ENCODE measurements at regions not wholly inside any gene's neighbourhood (a gene's known extent, or its start where the extent isn't known, plus 50 kb on each side); places are given as distances from the start of the nearest gene placed in this dataset.
"Not testable (repeated sequence)": the region's sequence is repeated elsewhere in the genome, so short reads cannot be mapped to it uniquely, and the experiment has no call there.

- H3K4me1 ChIP-seq (ENCODE audit: insufficient read depth, low read length), result no peaks in the 10 kb centered on the region
- no peaks in the 10 kb centered on the region for H3K36me3 Mint-ChIP-seq
- no peaks in the 10 kb centered on the region for H3K27me3 ChIP-seq (ENCODE audit: insufficient read depth, low read length, poor library complexity, severe bottlenecking)
- no peak overlapping the region for H3K27ac ChIP-seq (ENCODE audit: low read depth, low read length)
- no peak overlapping the region for H3K4me3 Mint-ChIP-seq
- H3K4me1 Mint-ChIP-seq, result no peaks in the 10 kb centered on the region
- ChIA-PET POLR2A (no interaction called here), CTCF (no interaction called here)
- DNase-seq, result no peak
- no peaks in the 10 kb centered on the region for H3K36me3 ChIP-seq (ENCODE audit: insufficient read depth, low read length)
- no peaks in the 10 kb centered on the region for H3K27me3 Mint-ChIP-seq
- no peak overlapping the region for H3K4me3 ChIP-seq (ENCODE audit: low read length)
- peaks cover 5 to 22% (median 14%) of the 10 kb centered on the region in 5 donors for H3K9me3 Mint-ChIP-seq
- no peaks in the 10 kb centered on the region for H3K9me3 ChIP-seq (ENCODE audit: low read length)
- no peak overlapping the region for H3K27ac Mint-ChIP-seq
These were observed 854.3 kb downstream of the BRINP3 start for GRCh38 chr1:189623336-189623735.

GRCh38 chr1:189627427-189627826 is 850.2 kb downstream of the BRINP3 start:
- no peak overlapping the region for H3K4me3 Mint-ChIP-seq
- H3K36me3 Mint-ChIP-seq, result no peaks in the 10 kb centered on the region
- Histone ChIP-seq H3K27me3 (ENCODE audit: insufficient read depth, low read length, poor library complexity, severe bottlenecking) (no peaks in the 10 kb centered on the region), H3K4me1 (ENCODE audit: insufficient read depth, low read length) (no peaks in the 10 kb centered on the region), H3K36me3 (ENCODE audit: insufficient read depth, low read length) (no peaks in the 10 kb centered on the region), H3K27ac (ENCODE audit: low read depth, low read length) (no peak overlapping the region), H3K4me3 (ENCODE audit: low read length) (no peak overlapping the region), H3K9me3 (ENCODE audit: low read length) (no peaks in the 10 kb centered on the region)
- ChIA-PET POLR2A (no interaction called here), CTCF (no interaction called here)
- no peak overlapping the region for H3K27ac Mint-ChIP-seq
- no peaks in the 10 kb centered on the region for H3K4me1 Mint-ChIP-seq
- no peaks in the 10 kb centered on the region for H3K27me3 Mint-ChIP-seq
- H3K9me3 Mint-ChIP-seq, result peaks cover 7 to 34% (median 13%) of the 10 kb centered on the region in 5 donors
- no peak for DNase-seq

DNA sequence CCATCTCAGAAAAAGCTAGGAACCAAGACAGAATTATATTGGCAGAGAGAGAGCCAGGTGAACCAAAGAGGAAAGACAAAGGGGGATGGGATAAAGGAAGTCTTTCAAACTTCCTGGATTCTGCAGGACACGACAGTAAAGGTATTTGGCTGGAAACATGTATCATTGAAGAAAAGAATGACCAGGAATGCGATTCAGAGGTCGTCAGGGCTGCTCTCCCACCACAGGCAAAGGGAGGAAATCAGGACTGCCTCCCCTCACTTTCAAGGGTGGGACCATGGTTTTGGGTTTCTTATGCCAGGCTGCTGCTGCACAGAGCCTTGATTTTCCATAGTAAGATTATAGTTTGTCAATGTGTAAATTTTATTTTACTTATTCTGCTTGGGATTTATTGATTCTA is 848.8 kb downstream of the BRINP3 start:
- Histone ChIP-seq H3K4me3 (ENCODE audit: low read length) (no peak overlapping the region), H3K27me3 (ENCODE audit: insufficient read depth, low read length, poor library complexity, severe bottlenecking) (no peaks in the 10 kb centered on the region), H3K36me3 (ENCODE audit: insufficient read depth, low read length) (no peaks in the 10 kb centered on the region), H3K27ac (ENCODE audit: low read depth, low read length) (no peak overlapping the region), H3K9me3 (ENCODE audit: low read length) (no peaks in the 10 kb centered on the region), H3K4me1 (ENCODE audit: insufficient read depth, low read length) (no peaks in the 10 kb centered on the region)
- Mint-ChIP-seq H3K27ac (no peak overlapping the region), H3K27me3 (no peaks in the 10 kb centered on the region), H3K4me3 (no peak overlapping the region), H3K4me1 (no peaks in the 10 kb centered on the region), H3K9me3 (peaks cover 6 to 42% (median 10%) of the 10 kb centered on the region in 5 donors), H3K36me3 (no peaks in the 10 kb centered on the region)
- no peak for DNase-seq
- ChIA-PET CTCF (no interaction called here), POLR2A (no interaction called here)

- Histone ChIP-seq H3K27ac (ENCODE audit: low read depth, low read length) (no peak overlapping the region), H3K36me3 (ENCODE audit: insufficient read depth, low read length) (no peaks in the 10 kb centered on the region), H3K4me3 (ENCODE audit: low read length) (no peak overlapping the region), H3K27me3 (ENCODE audit: insufficient read depth, low read length, poor library complexity, severe bottlenecking) (no peaks in the 10 kb centered on the region), H3K4me1 (ENCODE audit: insufficient read depth, low read length) (no peaks in the 10 kb centered on the region), H3K9me3 (ENCODE audit: low read length) (no peaks in the 10 kb centered on the region)
- ChIA-PET POLR2A (no interaction called here), CTCF (no interaction called here)
- Mint-ChIP-seq H3K4me3 (no peak overlapping the region), H3K27ac (no peak overlapping the region), H3K27me3 (no peaks in the 10 kb centered on the region), H3K4me1 (no peaks in the 10 kb centered on the region), H3K36me3 (no peaks in the 10 kb centered on the region), H3K9me3 (peaks cover 3 to 27% (median 4%) of the 10 kb centered on the region in 5 donors)
- no peak for DNase-seq
These were observed 844.0 kb downstream of the BRINP3 start for GRCh38 chr1:189633658-189634057.

DNA sequence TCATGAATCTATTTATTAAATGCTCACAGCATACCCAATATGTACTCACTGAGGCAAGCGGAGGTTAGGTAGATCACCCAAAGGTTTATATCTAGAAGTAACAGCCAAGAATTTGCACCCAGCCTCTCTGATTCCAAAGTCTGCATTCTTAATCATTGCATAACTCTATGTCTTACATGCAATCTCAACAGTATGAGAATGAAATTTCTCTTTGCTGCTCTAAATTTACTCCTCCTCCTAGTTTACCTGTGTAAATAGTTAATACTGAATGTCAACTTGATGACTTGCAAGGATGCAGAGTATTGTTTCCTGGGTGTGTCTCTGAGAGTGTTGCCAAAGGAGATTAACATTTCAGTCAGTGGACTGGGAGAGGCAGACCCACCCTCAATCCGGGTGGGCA is 840.6 kb downstream of the BRINP3 start:
- POLR2A ChIA-PET, result no interaction called here
- Mint-ChIP-seq H3K4me1 (no peaks in the 10 kb centered on the region), H3K27me3 (no peaks in the 10 kb centered on the region), H3K4me3 (no peak overlapping the region), H3K27ac (no peak overlapping the region), H3K36me3 (no peaks in the 10 kb centered on the region), H3K9me3 (peaks cover 0 to 21% (median 3%) of the 10 kb centered on the region in 5 donors)
- no peak overlapping the region for H3K4me3 ChIP-seq (ENCODE audit: low read length)
- CTCF ChIA-PET, result no interaction called here
- no peaks in the 10 kb centered on the region for H3K4me1 ChIP-seq (ENCODE audit: insufficient read depth, low read length)
- no peak for DNase-seq
- H3K36me3 ChIP-seq (ENCODE audit: insufficient read depth, low read length), result no peaks in the 10 kb centered on the region
- H3K9me3 ChIP-seq (ENCODE audit: low read length), result no peaks in the 10 kb centered on the region
- H3K27me3 ChIP-seq (ENCODE audit: insufficient read depth, low read length, poor library complexity, severe bottlenecking), result no peaks in the 10 kb centered on the region
- no peak overlapping the region for H3K27ac ChIP-seq (ENCODE audit: low read depth, low read length)

- H3K27ac ChIP-seq (ENCODE audit: low read depth, low read length); H3K4me1 Mint-ChIP-seq; H3K4me3 ChIP-seq (ENCODE audit: low read length); H3K4me3 Mint-ChIP-seq; H3K36me3 ChIP-seq (ENCODE audit: insufficient read depth, low read length); POLR2A ChIA-PET; H3K4me1 ChIP-seq (ENCODE audit: insufficient read depth, low read length); H3K36me3 Mint-ChIP-seq; DNase-seq; H3K27me3 Mint-ChIP-seq; H3K9me3 ChIP-seq (ENCODE audit: low read length); H3K27me3 ChIP-seq (ENCODE audit: insufficient read depth, low read length, poor library complexity, severe bottlenecking): not testable (repeated sequence)
- CTCF ChIA-PET, result interaction anchor here (1.3 kb wide), 1 partner anchor 11 kb away, joined by 3 read pairs; no protein-coding TSS in a partner anchor
- H3K27ac Mint-ChIP-seq, result peak overlapping the region in 1 of 8 donors; percentile 35
- peaks cover 0 to 27% (median 2%) of the 10 kb centered on the region in 5 donors for H3K9me3 Mint-ChIP-seq
These were observed 833.5 kb downstream of the BRINP3 start for GRCh38 chr1:189644156-189644555.

- DNase-seq, result no peak
- H3K4me1 ChIP-seq (ENCODE audit: insufficient read depth, low read length), result no peaks in the 10 kb centered on the region
- Mint-ChIP-seq H3K27ac (no peak overlapping the region), H3K4me1 (no peaks in the 10 kb centered on the region), H3K9me3 (peaks cover 1 to 24% (median 2%) of the 10 kb centered on the region in 5 donors), H3K27me3 (no peaks in the 10 kb centered on the region), H3K4me3 (no peak overlapping the region), H3K36me3 (no peaks in the 10 kb centered on the region)
- no peaks in the 10 kb centered on the region for H3K36me3 ChIP-seq (ENCODE audit: insufficient read depth, low read length)
- H3K27ac ChIP-seq (ENCODE audit: low read depth, low read length), result no peak overlapping the region
- no peaks in the 10 kb centered on the region for H3K27me3 ChIP-seq (ENCODE audit: insufficient read depth, low read length, poor library complexity, severe bottlenecking)
- H3K4me3 ChIP-seq (ENCODE audit: low read length), result no peak overlapping the region
- ChIA-PET POLR2A (no interaction called here), CTCF (interaction anchor here (1.3 kb wide), 1 partner anchor 10 kb away, joined by 3 read pairs; no protein-coding TSS in a partner anchor)
- H3K9me3 ChIP-seq (ENCODE audit: low read length), result no peaks in the 10 kb centered on the region
These were observed 832.7 kb downstream of the BRINP3 start for GRCh38 chr1:189644970-189645369.

GRCh38 chr1:189646066-189646465 is 831.6 kb downstream of the BRINP3 start:
- H3K9me3 Mint-ChIP-seq, result peaks cover 1 to 21% (median 5%) of the 10 kb centered on the region in 5 donors
- H3K36me3 ChIP-seq (ENCODE audit: insufficient read depth, low read length), result no peaks in the 10 kb centered on the region
- ChIA-PET CTCF (no interaction called here), POLR2A (no interaction called here)
- DNase-seq, result no peak
- H3K27ac ChIP-seq (ENCODE audit: low read depth, low read length), result no peak overlapping the region
- H3K36me3 Mint-ChIP-seq, result no peaks in the 10 kb centered on the region
- H3K4me3 Mint-ChIP-seq, result no peak overlapping the region
- no peaks in the 10 kb centered on the region for H3K27me3 Mint-ChIP-seq
- no peaks in the 10 kb centered on the region for H3K27me3 ChIP-seq (ENCODE audit: insufficient read depth, low read length, poor library complexity, severe bottlenecking)
- no peaks in the 10 kb centered on the region for H3K4me1 Mint-ChIP-seq
- H3K27ac Mint-ChIP-seq, result no peak overlapping the region
- H3K4me1 ChIP-seq (ENCODE audit: insufficient read depth, low read length), result no peaks in the 10 kb centered on the region
- no peak overlapping the region for H3K4me3 ChIP-seq (ENCODE audit: low read length)
- H3K9me3 ChIP-seq (ENCODE audit: low read length), result no peaks in the 10 kb centered on the region

- H3K4me3 ChIP-seq (ENCODE audit: low read length), result no peak overlapping the region
- ChIA-PET CTCF (interaction anchor here (1.1 kb wide), 1 partner anchor 10 kb away, joined by 3 read pairs; no protein-coding TSS in a partner anchor), POLR2A (no interaction called here)
- Mint-ChIP-seq H3K4me3 (no peak overlapping the region), H3K27ac (no peak overlapping the region), H3K4me1 (no peaks in the 10 kb centered on the region), H3K9me3 (peaks cover 0 to 26% (median 15%) of the 10 kb centered on the region in 5 donors), H3K36me3 (no peaks in the 10 kb centered on the region), H3K27me3 (no peaks in the 10 kb centered on the region)
- no peaks in the 10 kb centered on the region for H3K27me3 ChIP-seq (ENCODE audit: insufficient read depth, low read length, poor library complexity, severe bottlenecking)
- DNase-seq, result no peak
- H3K4me1 ChIP-seq (ENCODE audit: insufficient read depth, low read length), result no peaks in the 10 kb centered on the region
- H3K27ac ChIP-seq (ENCODE audit: low read depth, low read length), result no peak overlapping the region
- no peaks in the 10 kb centered on the region for H3K36me3 ChIP-seq (ENCODE audit: insufficient read depth, low read length)
- no peaks in the 10 kb centered on the region for H3K9me3 ChIP-seq (ENCODE audit: low read length)
These were observed 822.8 kb downstream of the BRINP3 start for GRCh38 chr1:189654906-189655305.
